GM18498 (cell line): ENCODE measurements at regions not wholly inside any gene's neighbourhood (a gene's known extent, or its start where the extent isn't known, plus 50 kb on each side); places are given as distances from the start of the nearest gene placed in this dataset.
"Not testable (repeated sequence)": the region's sequence is repeated elsewhere in the genome, so short reads cannot be mapped to it uniquely, and the experiment has no call there.

Experiments used
- ATAC-seq: cut with Tn5 transposase; IDR thresholded peaks from one replicate; pipeline ENCODE4 v1.9.1; 2021; ENCODE audit warnings: mild to moderate bottlenecking, moderate library complexity; ENCODE audit not compliant: unreplicated experiment

DNA sequence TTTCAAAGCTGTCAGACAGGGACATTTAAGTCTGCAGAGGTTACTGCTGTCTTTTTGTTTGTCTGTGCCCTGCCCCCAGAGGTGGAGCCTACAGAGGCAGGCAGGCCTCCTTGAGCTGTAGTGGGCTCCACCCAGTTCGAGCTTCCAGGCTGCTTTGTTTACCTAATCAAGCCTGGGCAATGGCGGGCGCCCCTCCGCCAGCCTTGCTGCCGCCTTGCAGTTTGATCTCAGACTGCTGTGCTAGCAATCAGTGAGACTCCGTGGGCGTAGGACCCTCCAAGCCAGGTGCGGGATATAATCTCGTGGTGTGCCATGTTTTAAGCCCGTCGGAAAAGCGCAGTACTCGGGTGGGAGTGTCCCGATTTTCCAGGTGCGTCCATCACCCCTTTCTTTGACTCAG lies 919.2 kb upstream of the ARRDC3 start:
- ATAC-seq = not testable (repeated sequence)

GRCh38 chr5:92283521-92283920 lies 900.4 kb upstream of the ARRDC3 start:
- ATAC-seq = no peak

GRCh38 chr5:92271750-92272149 lies 888.6 kb upstream of the ARRDC3 start:
- not testable (repeated sequence) for ATAC-seq

GRCh38 chr5:92268343-92268742 lies 885.2 kb upstream of the ARRDC3 start:
- no peak for ATAC-seq

GRCh38 chr5:92267830-92268229 lies 884.7 kb upstream of the ARRDC3 start:
- ATAC-seq = no peak

DNA sequence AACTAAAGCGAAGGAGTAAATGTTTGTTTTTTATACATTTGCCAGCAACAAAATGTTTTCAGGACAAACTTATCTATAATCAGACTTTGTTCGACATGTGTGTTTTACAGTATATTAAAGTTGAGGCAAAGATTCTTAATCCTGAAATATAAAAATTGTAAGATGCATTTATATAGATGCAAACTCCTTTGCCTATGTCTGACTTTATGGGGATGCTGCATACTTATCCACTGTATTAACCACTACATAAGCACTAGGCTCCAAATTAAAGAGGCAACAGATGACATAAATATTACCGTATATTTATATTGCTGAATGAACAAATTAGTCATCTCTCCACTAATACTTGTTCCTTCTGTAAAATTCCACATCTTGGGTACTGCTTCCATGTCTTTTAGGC lies 882.7 kb upstream of the ARRDC3 start:
- ATAC-seq = no peak

GRCh38 chr5:92255605-92256004 lies 872.5 kb upstream of the ARRDC3 start:
- not testable (repeated sequence) for ATAC-seq

GRCh38 chr5:92248518-92248917 lies 865.4 kb upstream of the ARRDC3 start:
- ATAC-seq = no peak

GRCh38 chr5:92242170-92242569 lies 859.1 kb upstream of the ARRDC3 start:
- ATAC-seq = no peak

DNA sequence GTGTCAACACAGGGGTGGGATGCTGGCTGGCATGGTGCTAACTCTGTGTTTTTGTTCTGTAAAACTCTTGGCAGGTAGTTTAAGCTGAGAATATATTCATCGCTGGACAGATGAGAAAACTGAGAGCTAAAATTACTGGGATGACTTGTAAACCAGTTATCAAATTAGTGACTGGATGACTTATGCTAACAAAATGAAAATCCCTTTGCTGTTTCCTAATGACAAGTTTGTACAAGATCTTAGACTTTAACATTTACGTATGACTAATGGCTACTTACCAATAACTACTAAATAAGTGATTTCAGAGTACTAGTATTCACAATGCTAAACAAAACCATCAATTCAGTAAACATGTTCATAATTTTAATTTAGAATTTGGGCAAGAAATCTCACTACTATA lies 854.8 kb upstream of the ARRDC3 start:
- ATAC-seq = no peak

DNA sequence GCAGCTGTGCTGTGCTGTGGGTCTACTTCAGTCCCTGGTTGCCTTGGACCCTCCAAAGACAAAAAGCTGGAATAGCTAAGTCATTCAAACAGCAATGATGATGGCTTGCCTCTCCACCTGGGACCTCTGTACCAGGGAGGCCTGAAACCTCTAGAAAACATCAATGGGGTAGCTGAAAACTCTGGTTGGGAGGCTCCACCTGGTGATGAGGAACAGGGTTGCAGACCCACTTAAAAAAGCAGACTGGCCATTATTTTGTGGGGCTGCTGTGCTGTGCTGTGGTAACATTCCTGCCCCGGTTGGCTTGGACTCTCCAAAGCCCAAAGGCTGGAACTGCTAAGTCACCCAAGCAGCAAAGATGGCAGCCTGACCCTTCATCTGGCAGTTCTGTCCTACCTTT lies 839.3 kb upstream of the ARRDC3 start:
- no peak for ATAC-seq

DNA sequence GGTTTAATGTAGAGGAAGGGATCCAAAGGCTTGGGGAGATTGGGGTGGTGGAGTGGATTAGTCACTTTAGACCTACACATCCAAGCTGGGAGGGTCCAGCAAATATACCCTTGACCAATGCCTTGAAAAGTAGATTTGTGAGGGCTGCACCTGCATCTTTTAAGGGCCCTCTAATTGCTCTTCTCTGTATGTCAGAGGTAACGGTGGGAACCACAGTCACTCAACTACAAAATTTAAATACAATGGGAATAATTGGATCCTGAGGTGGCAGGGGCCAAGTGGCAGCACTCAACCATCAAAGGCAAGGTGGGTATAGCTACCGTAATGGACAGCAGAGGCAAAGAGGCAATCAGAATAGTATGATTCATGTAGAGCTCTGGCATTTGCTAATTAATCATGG lies 833.7 kb upstream of the ARRDC3 start:
- not testable (repeated sequence) for ATAC-seq

DNA sequence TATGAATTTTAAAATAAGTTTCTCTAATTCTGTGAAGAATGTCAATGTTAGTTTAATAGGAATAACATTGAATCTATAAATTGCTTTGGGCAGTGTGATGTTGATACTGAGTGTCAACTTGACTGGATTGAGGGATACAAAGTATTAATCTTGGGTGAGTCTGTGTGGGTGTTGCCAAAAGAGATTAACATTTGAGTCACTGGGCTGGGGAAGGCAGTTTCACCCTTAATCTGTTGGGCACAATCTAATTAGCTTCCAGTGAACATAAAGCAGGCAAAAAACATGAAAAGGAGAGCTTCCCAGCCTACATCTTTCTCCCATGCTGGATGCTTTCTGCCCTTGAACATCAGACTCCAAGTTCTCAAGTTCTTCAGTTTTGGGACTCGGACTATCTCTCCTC lies 832.0 kb upstream of the ARRDC3 start:
- ATAC-seq = no peak

- ATAC-seq = no peak
Observed at GRCh38 chr5:92208265-92208664, 825.1 kb upstream of the ARRDC3 start.

GRCh38 chr5:92207151-92207550 lies 824.0 kb upstream of the ARRDC3 start:
- no peak for ATAC-seq

GRCh38 chr5:92206681-92207080 lies 823.6 kb upstream of the ARRDC3 start:
- no peak for ATAC-seq

GRCh38 chr5:92199035-92199434 lies 815.9 kb upstream of the ARRDC3 start:
- ATAC-seq = not testable (repeated sequence)

GRCh38 chr5:92181656-92182055 lies 798.5 kb upstream of the ARRDC3 start:
- no peak for ATAC-seq

DNA sequence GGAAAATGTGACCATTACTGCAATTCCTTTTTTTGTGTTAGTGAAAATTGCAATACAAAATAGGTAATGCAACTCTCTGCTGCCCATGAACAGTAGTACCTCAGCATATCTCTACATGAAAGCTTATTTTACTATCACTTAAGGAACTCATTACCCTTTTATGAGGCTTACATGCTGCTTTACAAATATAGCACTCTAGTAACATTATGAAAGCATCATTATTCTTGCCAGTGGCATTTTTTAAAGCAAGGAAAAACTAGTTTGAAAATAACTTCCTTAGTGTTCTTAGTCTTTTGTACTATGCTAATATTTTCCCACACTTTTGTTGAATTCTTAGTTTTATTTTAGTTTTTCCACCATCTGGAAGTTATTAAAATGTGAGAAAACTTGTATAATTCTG lies 797.3 kb upstream of the ARRDC3 start:
- no peak for ATAC-seq

DNA sequence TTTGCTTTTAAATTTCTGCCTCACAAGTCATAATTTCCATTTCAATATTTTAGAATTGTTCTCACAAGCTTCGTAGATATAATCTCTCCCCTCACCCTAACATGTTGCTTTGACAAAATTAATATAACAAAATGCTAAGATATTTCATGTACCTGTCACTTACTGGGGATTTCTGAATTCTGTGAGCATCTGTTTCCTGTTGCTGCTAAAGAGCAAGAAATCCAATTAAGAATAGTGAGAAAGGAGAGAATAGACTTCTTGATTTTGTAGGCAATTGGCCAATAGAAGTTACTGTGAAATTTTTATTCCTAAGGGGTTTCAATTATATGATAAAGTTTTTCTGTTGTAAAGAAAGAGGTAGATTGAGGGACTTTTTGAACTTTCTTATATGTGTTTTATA lies 796.5 kb upstream of the ARRDC3 start:
- no peak for ATAC-seq

DNA sequence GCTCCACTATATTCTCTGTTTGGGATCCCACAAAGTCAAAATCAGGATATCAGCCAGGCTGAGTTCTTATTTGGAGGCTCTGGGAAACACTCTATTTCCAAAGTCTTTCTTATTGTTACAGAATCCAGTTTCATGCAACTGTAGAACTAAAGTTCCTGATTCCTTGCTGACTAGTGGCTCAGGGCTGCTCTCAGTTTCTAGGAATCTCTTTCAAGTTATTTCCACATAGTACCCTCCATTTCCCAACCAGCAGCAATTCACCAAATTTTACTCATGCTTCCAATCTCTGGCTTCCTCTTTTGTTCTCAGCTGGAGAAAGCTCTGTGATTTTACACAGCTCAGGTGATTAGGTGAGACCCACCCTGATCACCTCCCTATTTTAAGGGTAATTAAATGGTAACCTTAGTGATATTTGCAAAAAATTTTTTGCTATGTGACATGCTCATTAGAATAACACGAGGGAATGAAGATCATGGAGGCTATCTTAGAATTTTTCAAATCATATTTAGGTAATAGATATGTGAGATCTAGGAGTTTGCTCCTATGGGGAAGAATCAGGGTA lies 794.9 kb upstream of the ARRDC3 start:
- ATAC-seq = no peak

GRCh38 chr5:92163906-92164305 lies 780.8 kb upstream of the ARRDC3 start:
- no peak for ATAC-seq

DNA sequence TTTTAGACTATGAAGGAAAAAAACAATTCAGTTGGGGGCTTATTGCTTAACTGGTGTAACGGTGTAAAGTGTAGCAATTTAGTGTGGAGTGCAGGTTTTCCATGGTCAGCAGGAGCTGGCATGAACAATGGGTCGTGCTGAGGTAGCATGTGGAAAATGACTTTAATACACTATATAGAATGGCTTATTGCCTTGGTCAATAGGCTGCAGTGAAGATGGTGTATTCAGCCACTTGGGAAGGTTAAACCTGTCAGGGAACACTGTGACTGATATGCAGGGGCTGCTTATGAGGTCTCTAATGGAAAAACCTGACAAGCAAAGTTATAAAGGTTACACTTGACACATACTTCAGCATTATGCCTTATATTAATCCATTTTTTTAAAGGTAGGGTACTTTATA lies 764.7 kb upstream of the ARRDC3 start:
- no peak for ATAC-seq

GRCh38 chr5:92147266-92147665 lies 764.1 kb upstream of the ARRDC3 start:
- no peak for ATAC-seq
